H9 (cell line): ENCODE measurements at regions not wholly inside any gene's neighbourhood (a gene's known extent, or its start where the extent isn't known, plus 50 kb on each side); places are given as distances from the start of the nearest gene placed in this dataset.

Source experiments
- DNase-seq: peaks from one replicate; pipeline ENCODE4 v3.0.0-alpha.2; 2017
- H2AFZ ChIP-seq: one replicate; pipeline ENCODE4 v1.6.1; 2013; ENCODE audit warnings: mild to moderate bottlenecking, low read length, control low read depth, moderate library complexity
- H2AK5ac ChIP-seq: 2 replicates; pipeline ENCODE4 v1.6.1; 2013; ENCODE audit warnings: low read length, control low read depth, mixed read lengths; ENCODE audit not compliant: insufficient read length
- H2BK120ac ChIP-seq: one replicate; pipeline ENCODE4 v1.6.1; 2013; ENCODE audit warnings: low read depth, mild to moderate bottlenecking, low read length, control low read depth, inconsistent platforms; ENCODE audit not compliant: poor library complexity, severe bottlenecking
- H2BK12ac ChIP-seq: 2 replicates; pipeline ENCODE4 v1.6.1; 2013; ENCODE audit warnings: low read length, control low read depth, mixed read lengths, low read depth; ENCODE audit not compliant: insufficient read length
- H2BK15ac ChIP-seq: 2 replicates; pipeline ENCODE4 v1.6.1; 2013; ENCODE audit warnings: low read depth, low read length, control low read depth
- H2BK20ac ChIP-seq: one replicate; pipeline ENCODE4 v1.6.1; 2013; ENCODE audit warnings: low read depth, mild to moderate bottlenecking, low read length, control low read depth, inconsistent platforms; ENCODE audit not compliant: poor library complexity, severe bottlenecking
- H2BK5ac ChIP-seq: 2 replicates; pipeline ENCODE4 v1.6.1; 2013; ENCODE audit warnings: low read length, control low read depth, mixed read lengths; ENCODE audit not compliant: insufficient read length
- H3K14ac ChIP-seq: 2 replicates; pipeline ENCODE4 v1.6.1; 2013; ENCODE audit warnings: low read length, control low read depth; ENCODE audit not compliant: insufficient read depth
- H3K18ac ChIP-seq: 2 replicates; pipeline ENCODE4 v1.6.1; 2013; ENCODE audit warnings: low read depth, mild to moderate bottlenecking, mixed read lengths, low read length, control low read depth; ENCODE audit not compliant: insufficient read length
- H3K23ac ChIP-seq: 2 replicates; pipeline ENCODE4 v1.6.1; 2013; ENCODE audit warnings: low read length, control low read depth, mixed read lengths, low read depth; ENCODE audit not compliant: insufficient read length
- H3K23me2 ChIP-seq: 2 replicates; pipeline ENCODE4 v1.6.1; 2013; ENCODE audit warnings: low read depth, mild to moderate bottlenecking, mixed read lengths, low read length, control low read depth; ENCODE audit not compliant: insufficient read length, poor library complexity, severe bottlenecking
- H3K27ac ChIP-seq: 2 replicates; pipeline ENCODE4 v1.5.1; 2013; ENCODE audit warnings: low read length, control low read depth, mixed read lengths, low read depth; ENCODE audit not compliant: insufficient read length
- H3K27me3 ChIP-seq: 2 replicates; pipeline ENCODE4 v1.6.1; 2013; ENCODE audit warnings: low read length, control low read depth, inconsistent platforms; ENCODE audit not compliant: insufficient read depth
- H3K4ac ChIP-seq: 2 replicates; pipeline ENCODE4 v1.6.1; 2013; ENCODE audit warnings: low read depth, mild to moderate bottlenecking, control low read depth, inconsistent platforms, low read length, moderate library complexity
- H3K4me1 ChIP-seq: 2 replicates; pipeline ENCODE4 v1.6.1; 2013; ENCODE audit warnings: low read length, control low read depth, inconsistent platforms; ENCODE audit not compliant: insufficient read depth
- H3K4me2 ChIP-seq: 2 replicates; pipeline ENCODE4 v1.6.1; 2013; ENCODE audit warnings: low read length, control low read depth, mixed read lengths; ENCODE audit not compliant: insufficient read length, insufficient read depth
- H3K56ac ChIP-seq: 2 replicates; pipeline ENCODE4 v1.6.1; 2013; ENCODE audit warnings: low read depth, mild to moderate bottlenecking, mixed read lengths, low read length, control low read depth; ENCODE audit not compliant: insufficient read length
- H3K79me1 ChIP-seq: 2 replicates; pipeline ENCODE4 v1.6.1; 2013; ENCODE audit warnings: low read depth, mild to moderate bottlenecking, moderate library complexity, low read length, control low read depth, inconsistent platforms; ENCODE audit not compliant: insufficient read depth, poor library complexity, severe bottlenecking
- H3K79me2 ChIP-seq: 2 replicates; pipeline ENCODE4 v1.6.1; 2013; ENCODE audit warnings: low read length, control low read depth, inconsistent platforms; ENCODE audit not compliant: insufficient read depth
- H3K9ac ChIP-seq: 2 replicates; pipeline ENCODE4 v1.6.1; 2013; ENCODE audit warnings: low read length, control low read depth, mixed read lengths; ENCODE audit not compliant: insufficient read length; ENCODE audit errors: extremely low read depth
- H3K9me3 ChIP-seq: one replicate; pipeline ENCODE4 v1.6.1; 2013; ENCODE audit warnings: low read depth, low read length, inconsistent platforms; ENCODE audit not compliant: control insufficient read depth
- H3T11ph ChIP-seq: one replicate; pipeline ENCODE4 v1.6.1; 2013; ENCODE audit warnings: mild to moderate bottlenecking, low read length, control low read depth, inconsistent platforms
- H4K20me1 ChIP-seq: one replicate; pipeline ENCODE4 v1.6.1; 2013; ENCODE audit not compliant: control insufficient read depth, insufficient read length, insufficient read depth
- H4K5ac ChIP-seq: 2 replicates; pipeline ENCODE4 v1.6.1; 2013; ENCODE audit warnings: low read depth, mild to moderate bottlenecking, mixed read lengths, low read length, control low read depth; ENCODE audit not compliant: insufficient read length
- H4K8ac ChIP-seq: replicated peaks from 2 replicates; pipeline ENCODE4 v1.6.1; 2013; ENCODE audit warnings: low read length, control low read depth, mixed read lengths, low read depth; ENCODE audit not compliant: insufficient read length
- H4K91ac ChIP-seq: 2 replicates; pipeline ENCODE4 v1.6.1; 2013; ENCODE audit warnings: low read depth, mild to moderate bottlenecking, moderate library complexity, mixed read lengths, low read length, control low read depth; ENCODE audit not compliant: insufficient read length
- H3K27ac Mint-ChIP-seq, 3 experiments: 2 replicates in 2 of 3; 3 replicates in 1 of 3; pipeline ENCODE4 v1.8.0; 2020 to 2021; ENCODE audit warnings: mixed read lengths in 3 of 3, mild to moderate bottlenecking in 1 of 3, moderate library complexity in 1 of 3
- H3K27me3 Mint-ChIP-seq: 2 replicates; pipeline ENCODE4 v1.8.0; 2021; ENCODE audit warnings: low read depth, mild to moderate bottlenecking, moderate library complexity, mixed read lengths
- H3K36me3 Mint-ChIP-seq, 3 experiments: 2 replicates in 2 of 3; 3 replicates in 1 of 3; pipeline ENCODE4 v1.8.0; 2020 to 2021; ENCODE audit warnings: low read depth in 3 of 3, mixed read lengths in 3 of 3; ENCODE audit not compliant: insufficient read depth in 1 of 3
- H3K4me1 Mint-ChIP-seq, 2 experiments: 2 replicates each; pipeline ENCODE4 v1.8.0; 2020; ENCODE audit warnings: mixed read lengths in 2 of 2
- H3K4me3 Mint-ChIP-seq, 2 experiments: 2 replicates in 1 of 2; 3 replicates in 1 of 2; pipeline ENCODE4 v1.8.0; 2020 to 2021; ENCODE audit warnings: mild to moderate bottlenecking in 2 of 2, mixed read lengths in 2 of 2, moderate library complexity in 1 of 2
- H3K9me3 Mint-ChIP-seq, 2 experiments: 2 replicates in 1 of 2; 3 replicates in 1 of 2; pipeline ENCODE4 v1.8.0; 2020; ENCODE audit warnings: mild to moderate bottlenecking in 2 of 2, mixed read lengths in 2 of 2, moderate library complexity in 1 of 2
- WGBS: extraction: QIAGEN DNeasy Blood & Tissue Kit; methylation state at CpG from one replicate; pipeline ENCODE4 v1.1.7; 2013; ENCODE audit warnings: missing lambda C conversion rate, low lambda C conversion rate, mixed read lengths; ENCODE audit not compliant: insufficient read length; ENCODE audit errors: extremely low coverage; 5-methylcytosine and 5-hydroxymethylcytosine counted together
- TF ChIP-seq, protein P1 (sequence below): fragments of 200-600 bp; sonication (generic); conservative IDR thresholded peaks from 3 replicates; pipeline ENCODE4 v1.8.0; 2021; ENCODE audit warnings: antibody characterized with exemption, mild to moderate bottlenecking

- Histone ChIP-seq H3K23me2 (no peaks in the 10 kb centered on the region), H2AFZ (no peak overlapping the region), H3K79me1 (no peaks in the 10 kb centered on the region), H3K9ac (no peak overlapping the region), H4K5ac (no peak overlapping the region), H3K14ac (no peak overlapping the region), H3T11ph (no peak overlapping the region), H3K4me2 (no peak overlapping the region), H2BK12ac (no peak overlapping the region), H3K4ac (no peak overlapping the region), H2BK120ac (no peak overlapping the region), H3K27me3 (no peaks in the 10 kb centered on the region), H2AK5ac (no peak overlapping the region), H3K23ac (no peak overlapping the region), H3K79me2 (no peaks in the 10 kb centered on the region), H3K27ac (no peak overlapping the region), H2BK15ac (no peak overlapping the region), H2BK5ac (no peak overlapping the region), H3K18ac (no peak overlapping the region), H3K56ac (no peak overlapping the region), H2BK20ac (no peak overlapping the region), H3K9me3 (no peaks in the 10 kb centered on the region), H4K8ac (no peak overlapping the region), H4K91ac (no peak overlapping the region), H3K4me1 (no peaks in the 10 kb centered on the region), H4K20me1 (no peaks in the 10 kb centered on the region)
- Mint-ChIP-seq H3K27me3 (no peaks in the 10 kb centered on the region), H3K4me1 (no peaks in the 10 kb centered on the region), H3K36me3 (no peaks in the 10 kb centered on the region), H3K27ac (no peak overlapping the region), H3K9me3 (no peaks in the 10 kb centered on the region), H3K4me3 (no peak overlapping the region)
- DNase-seq: no peak
- no CpG with 5 or more reads among the region's 2 CpGs for WGBS
- TF ChIP-seq, protein P1, sequence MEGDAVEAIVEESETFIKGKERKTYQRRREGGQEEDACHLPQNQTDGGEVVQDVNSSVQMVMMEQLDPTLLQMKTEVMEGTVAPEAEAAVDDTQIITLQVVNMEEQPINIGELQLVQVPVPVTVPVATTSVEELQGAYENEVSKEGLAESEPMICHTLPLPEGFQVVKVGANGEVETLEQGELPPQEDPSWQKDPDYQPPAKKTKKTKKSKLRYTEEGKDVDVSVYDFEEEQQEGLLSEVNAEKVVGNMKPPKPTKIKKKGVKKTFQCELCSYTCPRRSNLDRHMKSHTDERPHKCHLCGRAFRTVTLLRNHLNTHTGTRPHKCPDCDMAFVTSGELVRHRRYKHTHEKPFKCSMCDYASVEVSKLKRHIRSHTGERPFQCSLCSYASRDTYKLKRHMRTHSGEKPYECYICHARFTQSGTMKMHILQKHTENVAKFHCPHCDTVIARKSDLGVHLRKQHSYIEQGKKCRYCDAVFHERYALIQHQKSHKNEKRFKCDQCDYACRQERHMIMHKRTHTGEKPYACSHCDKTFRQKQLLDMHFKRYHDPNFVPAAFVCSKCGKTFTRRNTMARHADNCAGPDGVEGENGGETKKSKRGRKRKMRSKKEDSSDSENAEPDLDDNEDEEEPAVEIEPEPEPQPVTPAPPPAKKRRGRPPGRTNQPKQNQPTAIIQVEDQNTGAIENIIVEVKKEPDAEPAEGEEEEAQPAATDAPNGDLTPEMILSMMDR: no peak
Observed at GRCh38 chr4:156547439-156547838, 424.2 kb downstream of the PDGFC start.
